ENCODE measurements at regions not wholly inside any gene's neighbourhood (a gene's known extent, or its start where the extent isn't known, plus 50 kb on each side); places are given as distances from the start of the nearest gene placed in this dataset.

- Mint-ChIP-seq H3K4me1 (no peaks in the 10 kb centered on the region), H3K36me3 (no peaks in the 10 kb centered on the region), H3K4me3 (no peak overlapping the region), H3K27ac (no peak overlapping the region), H3K27me3 (no peaks in the 10 kb centered on the region), H3K9me3 (peaks cover 0 to 3% (median 0%) of the 10 kb centered on the region in 8 donors)
- POLR2A ChIA-PET (ENCODE audit: partially characterized antibody), result no interaction called here
- no peaks in the 10 kb centered on the region for H3K36me3 ChIP-seq (ENCODE audit: insufficient read depth, low read length)
- H3K27me3 ChIP-seq (ENCODE audit: insufficient read depth, low read length), result no peaks in the 10 kb centered on the region
- no peaks in the 10 kb centered on the region for H3K4me1 ChIP-seq (ENCODE audit: insufficient read depth, low read length)
- DNase-seq, result no peak
- H3K9me3 ChIP-seq (ENCODE audit: control insufficient read depth in 1 of 2, low read length in 2 of 2), result no peaks in the 10 kb centered on the region
- intact Hi-C loops (cut with micrococcal nuclease), result no loop called here
- H3K4me3 ChIP-seq (ENCODE audit: low read length in 2 of 2), result no peak overlapping the region
- H3K27ac ChIP-seq (ENCODE audit: low read depth, low read length), result no peak overlapping the region
- CTCF ChIA-PET (ENCODE audit: partially characterized antibody), result no interaction called here
These were observed 352.8 kb upstream of the KCNH7 start for GRCh38 chr2:163191372-163191771.

GRCh38 chr2:163187995-163188655 lies 349.6 kb upstream of the KCNH7 start:
- no peaks in the 10 kb centered on the region for H3K36me3 ChIP-seq (ENCODE audit: insufficient read depth, low read length)
- H3K4me1 Mint-ChIP-seq, result no peaks in the 10 kb centered on the region

GRCh38 chr2:163187119-163187518 lies 348.6 kb upstream of the KCNH7 start:
- Histone ChIP-seq H3K27me3 (ENCODE audit: insufficient read depth, low read length) (no peaks in the 10 kb centered on the region), H3K27ac (ENCODE audit: low read depth, low read length) (no peak overlapping the region), H3K9me3 (ENCODE audit: control insufficient read depth in 1 of 2, low read length in 2 of 2) (no peaks in the 10 kb centered on the region), H3K36me3 (ENCODE audit: insufficient read depth, low read length) (no peaks in the 10 kb centered on the region), H3K4me3 (ENCODE audit: low read length in 2 of 2) (no peak overlapping the region), H3K4me1 (ENCODE audit: insufficient read depth, low read length) (no peaks in the 10 kb centered on the region)
- Mint-ChIP-seq H3K4me3 (no peak overlapping the region), H3K4me1 (no peaks in the 10 kb centered on the region), H3K27ac (no peak overlapping the region), H3K27me3 (no peaks in the 10 kb centered on the region), H3K9me3 (peaks cover 0 to 2% (median 0%) of the 10 kb centered on the region in 8 donors), H3K36me3 (no peaks in the 10 kb centered on the region)
- no peak for DNase-seq
- POLR2A ChIA-PET (ENCODE audit: partially characterized antibody), result no interaction called here
- CTCF ChIA-PET (ENCODE audit: partially characterized antibody), result no interaction called here
- intact Hi-C loops (cut with micrococcal nuclease), result no loop called here

More at GRCh38 chr2:163187995-163188655, 349.6 kb upstream of the KCNH7 start:
- no peaks in the 10 kb centered on the region for H3K9me3 ChIP-seq (ENCODE audit: control insufficient read depth in 1 of 2, low read length in 2 of 2)
- Mint-ChIP-seq H3K4me3 (no peak overlapping the region), H3K27ac (no peak overlapping the region), H3K27me3 (no peaks in the 10 kb centered on the region), H3K36me3 (no peaks in the 10 kb centered on the region), H3K9me3 (peaks cover 0 to 2% (median 0%) of the 10 kb centered on the region in 8 donors)
- CTCF ChIA-PET (ENCODE audit: partially characterized antibody), result no interaction called here
- H3K27me3 ChIP-seq (ENCODE audit: insufficient read depth, low read length), result no peaks in the 10 kb centered on the region
- no peak overlapping the region for H3K27ac ChIP-seq (ENCODE audit: low read depth, low read length)
- no peaks in the 10 kb centered on the region for H3K4me1 ChIP-seq (ENCODE audit: insufficient read depth, low read length)
- DNase-seq, result no peak
- POLR2A ChIA-PET (ENCODE audit: partially characterized antibody), result no interaction called here
- no peak overlapping the region for H3K4me3 ChIP-seq (ENCODE audit: low read length in 2 of 2)
- intact Hi-C loops (cut with micrococcal nuclease), result no loop called here

- POLR2A ChIA-PET (ENCODE audit: partially characterized antibody), result no interaction called here
- Histone ChIP-seq H3K9me3 (ENCODE audit: control insufficient read depth in 1 of 2, low read length in 2 of 2) (no peaks in the 10 kb centered on the region), H3K36me3 (ENCODE audit: insufficient read depth, low read length) (no peaks in the 10 kb centered on the region), H3K27ac (ENCODE audit: low read depth, low read length) (no peak overlapping the region), H3K27me3 (ENCODE audit: insufficient read depth, low read length) (no peaks in the 10 kb centered on the region), H3K4me1 (ENCODE audit: insufficient read depth, low read length) (no peaks in the 10 kb centered on the region), H3K4me3 (ENCODE audit: low read length in 2 of 2) (no peak overlapping the region)
- CTCF ChIA-PET (ENCODE audit: partially characterized antibody), result no interaction called here
- H3K27ac Mint-ChIP-seq, result no peak overlapping the region
- DNase-seq, result no peak
- peaks cover 0 to 2% (median 0%) of the 10 kb centered on the region in 8 donors for H3K9me3 Mint-ChIP-seq
- intact Hi-C loops (cut with micrococcal nuclease), result no loop called here
- H3K27me3 Mint-ChIP-seq, result no peaks in the 10 kb centered on the region
- H3K36me3 Mint-ChIP-seq, result no peaks in the 10 kb centered on the region
- H3K4me1 Mint-ChIP-seq, result no peaks in the 10 kb centered on the region
- no peak overlapping the region for H3K4me3 Mint-ChIP-seq
These were observed 346.6 kb upstream of the KCNH7 start for GRCh38 chr2:163185160-163185559.

- Histone ChIP-seq H3K36me3 (ENCODE audit: insufficient read depth, low read length) (no peaks in the 10 kb centered on the region), H3K4me1 (ENCODE audit: insufficient read depth, low read length) (no peaks in the 10 kb centered on the region), H3K27ac (ENCODE audit: low read depth, low read length) (no peak overlapping the region), H3K27me3 (ENCODE audit: insufficient read depth, low read length) (no peaks in the 10 kb centered on the region), H3K9me3 (ENCODE audit: control insufficient read depth in 1 of 2, low read length in 2 of 2) (no peaks in the 10 kb centered on the region), H3K4me3 (ENCODE audit: low read length in 2 of 2) (no peak overlapping the region)
- Mint-ChIP-seq H3K27ac (no peak overlapping the region), H3K9me3 (peaks cover 0 to 2% (median 0%) of the 10 kb centered on the region in 8 donors), H3K4me1 (no peaks in the 10 kb centered on the region), H3K27me3 (no peaks in the 10 kb centered on the region), H3K4me3 (no peak overlapping the region), H3K36me3 (no peaks in the 10 kb centered on the region)
- no peak for DNase-seq
- CTCF ChIA-PET (ENCODE audit: partially characterized antibody), result no interaction called here
- POLR2A ChIA-PET (ENCODE audit: partially characterized antibody), result no interaction called here
- intact Hi-C loops (cut with micrococcal nuclease), result no loop called here
These were observed 344.3 kb upstream of the KCNH7 start for GRCh38 chr2:163182764-163183354.

- no peaks in the 10 kb centered on the region for H3K4me1 ChIP-seq (ENCODE audit: insufficient read depth, low read length)
- Mint-ChIP-seq H3K4me1 (no peaks in the 10 kb centered on the region), H3K4me3 (no peak overlapping the region), H3K9me3 (peaks cover 0 to 4% (median 0%) of the 10 kb centered on the region in 8 donors), H3K27me3 (no peaks in the 10 kb centered on the region), H3K36me3 (no peaks in the 10 kb centered on the region), H3K27ac (no peak overlapping the region)
- no peak overlapping the region for H3K27ac ChIP-seq (ENCODE audit: low read depth, low read length)
- no peaks in the 10 kb centered on the region for H3K27me3 ChIP-seq (ENCODE audit: insufficient read depth, low read length)
- ChIA-PET CTCF (ENCODE audit: partially characterized antibody) (no interaction called here), POLR2A (ENCODE audit: partially characterized antibody) (no interaction called here)
- no peaks in the 10 kb centered on the region for H3K36me3 ChIP-seq (ENCODE audit: insufficient read depth, low read length)
- H3K4me3 ChIP-seq (ENCODE audit: low read length in 2 of 2), result no peak overlapping the region
- DNase-seq, result no peak
- intact Hi-C loops (cut with micrococcal nuclease), result no loop called here
- H3K9me3 ChIP-seq (ENCODE audit: control insufficient read depth in 1 of 2, low read length in 2 of 2), result no peaks in the 10 kb centered on the region
These were observed 339.0 kb upstream of the KCNH7 start for GRCh38 chr2:163177592-163177991.

- Mint-ChIP-seq H3K27me3 (no peaks in the 10 kb centered on the region), H3K4me1 (no peaks in the 10 kb centered on the region), H3K9me3 (peaks cover 0 to 4% (median 0%) of the 10 kb centered on the region in 8 donors), H3K27ac (no peak overlapping the region), H3K4me3 (no peak overlapping the region), H3K36me3 (no peaks in the 10 kb centered on the region)
- no peak for DNase-seq
- Histone ChIP-seq H3K36me3 (ENCODE audit: insufficient read depth, low read length) (no peaks in the 10 kb centered on the region), H3K27ac (ENCODE audit: low read depth, low read length) (no peak overlapping the region), H3K4me3 (ENCODE audit: low read length in 2 of 2) (no peak overlapping the region), H3K9me3 (ENCODE audit: control insufficient read depth in 1 of 2, low read length in 2 of 2) (no peaks in the 10 kb centered on the region), H3K27me3 (ENCODE audit: insufficient read depth, low read length) (no peaks in the 10 kb centered on the region), H3K4me1 (ENCODE audit: insufficient read depth, low read length) (no peaks in the 10 kb centered on the region)
- ChIA-PET POLR2A (ENCODE audit: partially characterized antibody) (no interaction called here), CTCF (ENCODE audit: partially characterized antibody) (interaction anchor here (1.2 kb wide), 1 partner anchor 25 kb away, joined by 3 read pairs; no protein-coding TSS in a partner anchor)
- intact Hi-C loops (cut with micrococcal nuclease), result no loop called here
These were observed 336.7 kb upstream of the KCNH7 start for GRCh38 chr2:163175294-163175693.

All from CD4-positive, alpha-beta memory T cell (primary cell).